ENCODE measurements at regions not wholly inside any gene's neighbourhood (a gene's known extent, or its start where the extent isn't known, plus 50 kb on each side); places are given as distances from the start of the nearest gene placed in this dataset.

DNA sequence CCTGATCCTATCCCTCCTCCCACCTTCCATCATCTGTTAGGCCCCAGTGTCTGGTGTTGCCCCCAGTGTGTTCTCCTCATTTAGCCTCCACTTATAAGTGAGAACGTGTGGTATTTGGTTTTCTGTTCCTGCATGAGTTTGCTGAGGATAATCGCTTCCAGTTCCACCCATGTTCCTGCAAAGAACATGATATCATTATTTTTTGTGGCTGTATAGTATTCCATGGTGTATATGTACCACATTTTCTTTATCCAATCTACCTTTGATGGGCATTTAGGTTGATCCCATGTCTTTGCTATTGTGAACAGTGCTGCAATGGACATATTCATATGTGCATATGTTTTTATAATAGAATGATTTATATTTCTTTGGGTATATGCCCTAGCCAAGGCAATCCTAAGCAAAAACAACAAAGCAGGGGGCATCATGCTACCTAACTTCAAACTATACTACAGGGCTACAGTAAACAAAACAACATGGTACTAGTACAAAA lies 142.9 kb downstream of the TNFSF18 start:
- TF ChIP-seq POLR2A (IDR thresholded peaks at IDR 0.05; ENCODE audit: low read depth, low read length) = no peak
- FAIRE-seq = no peak
- no peak for DNase-seq (ENCODE audit: insufficient read length, low spot score)

DNA sequence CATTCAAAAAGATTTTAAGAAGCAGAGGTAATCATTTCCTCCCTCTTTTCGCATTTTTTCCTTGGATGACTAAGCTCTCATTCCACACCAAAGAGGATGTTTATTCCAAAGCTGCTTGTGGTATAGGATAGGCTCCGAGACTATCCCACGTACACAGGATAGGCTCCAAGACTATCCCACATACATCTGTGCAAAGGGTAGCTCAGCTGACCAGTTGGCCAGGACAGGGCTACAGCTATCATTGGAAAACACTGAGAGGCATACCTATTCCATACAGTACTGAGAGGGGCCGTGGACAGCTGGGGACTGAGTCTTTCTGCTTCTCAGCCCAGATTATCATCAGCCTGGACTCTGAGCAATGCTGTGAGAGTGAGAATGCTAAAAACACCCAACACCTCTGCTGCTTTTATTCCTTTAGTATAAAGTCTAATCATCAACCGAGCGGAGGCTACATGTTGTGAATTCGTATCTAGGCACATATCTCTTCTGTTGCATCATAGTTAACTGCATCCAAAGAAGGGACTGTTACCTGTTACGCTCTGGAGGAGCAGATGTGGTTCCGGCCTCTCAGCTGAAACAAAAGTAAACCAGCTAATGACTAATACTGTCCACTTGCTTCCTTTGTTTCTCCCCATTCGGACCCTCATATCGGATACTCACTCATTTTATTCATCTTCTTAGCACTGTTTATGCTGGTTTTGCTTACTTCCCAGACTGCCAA lies 141.0 kb downstream of the TNFSF18 start:
- DNase-seq (ENCODE audit: insufficient read length, low spot score) (no peak), FAIRE-seq (no peak)

DNA sequence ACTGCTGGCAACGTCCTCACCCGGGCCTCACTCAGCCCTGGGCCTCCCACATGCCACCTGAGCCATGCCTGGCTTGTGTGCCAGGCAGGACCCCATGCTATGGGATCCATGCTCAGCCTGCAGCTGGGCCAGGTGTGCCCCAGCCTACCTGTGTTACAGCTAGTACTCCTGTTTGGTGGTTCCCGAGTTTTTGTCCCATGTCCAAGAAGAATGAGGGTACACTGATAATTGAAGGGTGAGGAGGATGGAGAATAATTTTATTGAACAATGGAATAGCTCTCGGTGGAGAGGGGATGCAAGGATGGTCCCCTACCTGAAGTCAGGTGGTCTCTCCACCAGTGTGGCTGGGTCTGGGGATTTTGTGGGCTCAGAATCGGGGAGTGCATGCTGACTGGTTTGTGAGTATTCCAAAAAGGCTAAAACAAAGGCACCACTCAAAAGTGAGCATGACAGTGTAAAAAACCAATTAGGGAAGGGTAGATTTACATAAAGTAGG lies 137.9 kb downstream of the TNFSF18 start:
- DNase-seq (ENCODE audit: insufficient read length, low spot score) (no peak), FAIRE-seq (no peak)
- TF ChIP-seq POLR2A (IDR thresholded peaks at IDR 0.05; ENCODE audit: low read depth, low read length) = no peak

More for the DNA sequence above, 141.0 kb downstream of the TNFSF18 start:
- no peak for TF ChIP-seq POLR2A (IDR thresholded peaks at IDR 0.05; ENCODE audit: low read depth, low read length)

DNA sequence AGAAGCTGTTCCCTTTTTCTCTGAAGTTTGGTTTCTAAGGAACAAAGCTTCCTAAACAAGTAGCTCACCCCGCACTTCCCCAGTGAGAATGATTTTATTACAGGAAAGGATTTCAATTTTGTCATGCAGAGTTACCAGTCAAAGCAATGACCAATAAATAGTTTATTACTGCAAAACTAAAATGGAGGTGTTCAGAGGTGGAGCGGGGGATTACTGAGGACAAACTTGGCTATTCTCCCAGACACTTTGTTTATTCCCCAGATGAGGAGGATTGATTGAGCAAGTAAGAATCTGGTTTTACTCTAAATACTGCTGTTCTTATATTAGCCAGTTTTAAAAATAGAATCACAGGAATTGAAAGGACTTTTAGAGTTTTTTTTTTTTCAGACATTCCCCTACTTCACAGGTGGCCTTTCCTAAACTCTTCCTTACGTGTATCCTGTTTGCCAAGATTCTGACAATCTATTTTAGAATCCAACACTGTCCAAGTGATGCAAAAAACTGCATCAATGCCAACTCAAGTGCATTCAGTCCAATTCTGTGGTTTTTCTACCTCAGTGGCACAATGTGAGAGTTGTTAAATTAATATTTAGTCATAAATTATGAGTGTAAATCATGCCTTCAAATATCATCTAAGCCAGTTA lies 136.1 kb downstream of the TNFSF18 start:
- no peak for TF ChIP-seq POLR2A (IDR thresholded peaks at IDR 0.05; ENCODE audit: low read depth, low read length)
- no peak for FAIRE-seq
- no peak for DNase-seq (ENCODE audit: insufficient read length, low spot score)

DNA sequence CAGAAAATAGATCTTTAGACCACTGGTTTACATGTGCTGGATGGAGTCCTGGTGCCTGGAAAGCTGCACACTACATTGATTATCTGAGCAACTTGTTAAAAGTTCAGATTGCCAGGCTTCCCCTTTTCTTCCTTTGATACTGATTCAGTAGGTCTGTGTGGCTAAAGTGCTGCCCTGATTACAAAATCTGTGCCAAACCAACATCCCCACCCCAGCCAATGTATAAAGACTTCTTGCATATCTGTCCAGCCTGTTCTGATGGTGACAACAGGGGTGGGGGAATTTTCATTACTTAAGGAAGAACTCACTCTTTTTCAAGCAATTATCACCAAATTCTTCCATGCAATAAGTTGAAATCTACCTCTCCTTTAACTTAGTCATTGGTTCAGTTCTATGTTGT lies 135.5 kb downstream of the TNFSF18 start:
- DNase-seq (ENCODE audit: insufficient read length, low spot score) (no peak), FAIRE-seq (no peak)
- no peak for TF ChIP-seq POLR2A (IDR thresholded peaks at IDR 0.05; ENCODE audit: low read depth, low read length)

DNA sequence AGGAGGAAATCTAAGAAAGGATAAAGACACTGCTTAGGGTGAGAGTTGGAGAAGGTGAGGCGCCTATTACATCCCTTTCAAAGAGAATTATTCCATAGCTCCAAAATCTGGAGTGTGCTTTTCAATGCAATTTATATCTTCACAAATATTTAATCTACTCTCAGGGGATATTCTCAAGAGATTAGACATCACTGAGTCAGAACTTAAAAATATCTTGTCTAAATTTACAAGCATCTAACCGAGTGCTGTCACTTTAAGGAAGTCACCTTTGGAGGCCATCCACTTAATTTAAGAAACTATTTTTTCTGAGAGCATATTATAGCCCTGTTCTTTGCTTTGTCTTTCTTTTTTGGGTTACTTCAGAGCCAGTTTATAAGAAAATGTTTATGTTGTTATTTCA lies 134.6 kb downstream of the TNFSF18 start:
- no peak for FAIRE-seq
- no peak for TF ChIP-seq POLR2A (IDR thresholded peaks at IDR 0.05; ENCODE audit: low read depth, low read length)
- DNase-seq (ENCODE audit: insufficient read length, low spot score) = no peak

DNA sequence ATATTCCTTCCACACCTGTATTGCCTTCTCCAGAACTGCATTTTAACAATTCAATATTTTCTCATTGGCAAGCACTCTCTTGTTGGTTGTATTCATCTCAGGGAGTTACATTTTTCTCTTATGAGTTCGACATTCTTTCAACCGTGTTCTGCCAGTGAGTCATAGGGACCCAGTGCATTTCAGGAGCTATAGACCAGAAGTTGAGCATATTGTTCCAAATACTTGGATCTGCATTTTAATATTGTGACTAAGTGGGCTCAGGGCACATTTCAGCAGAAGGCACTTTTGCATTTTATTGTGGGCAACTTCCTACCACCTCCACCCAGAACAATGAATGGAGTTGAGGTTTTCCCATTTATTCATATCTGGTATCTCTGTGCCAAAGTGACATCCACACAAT lies 132.8 kb downstream of the TNFSF18 start:
- DNase-seq (ENCODE audit: insufficient read length, low spot score) (peak; percentile 50), FAIRE-seq (peak; percentile 87)
- no peak for TF ChIP-seq POLR2A (IDR thresholded peaks at IDR 0.05; ENCODE audit: low read depth, low read length)

DNA sequence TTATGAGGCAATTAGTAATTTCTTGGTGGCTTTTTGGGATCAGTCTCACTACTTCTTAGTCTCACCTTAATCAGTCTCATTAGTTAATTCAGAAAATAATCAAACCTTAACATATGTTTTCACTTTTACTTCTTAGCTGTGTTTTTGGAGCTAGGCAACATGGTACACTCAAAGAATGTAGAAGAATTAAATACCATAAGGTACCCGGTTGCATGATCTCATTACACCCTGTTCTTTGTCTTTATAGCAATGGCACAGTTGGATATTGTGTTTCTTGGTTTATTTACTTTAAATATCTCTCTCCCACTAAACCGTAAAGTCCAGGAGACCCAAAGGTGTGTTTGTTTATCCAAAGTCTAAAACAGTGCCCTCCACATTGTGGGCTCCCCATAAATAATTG lies 132.3 kb downstream of the TNFSF18 start:
- TF ChIP-seq POLR2A (IDR thresholded peaks at IDR 0.05; ENCODE audit: low read depth, low read length) = no peak
- no peak for FAIRE-seq
- DNase-seq (ENCODE audit: insufficient read length, low spot score) = no peak

DNA sequence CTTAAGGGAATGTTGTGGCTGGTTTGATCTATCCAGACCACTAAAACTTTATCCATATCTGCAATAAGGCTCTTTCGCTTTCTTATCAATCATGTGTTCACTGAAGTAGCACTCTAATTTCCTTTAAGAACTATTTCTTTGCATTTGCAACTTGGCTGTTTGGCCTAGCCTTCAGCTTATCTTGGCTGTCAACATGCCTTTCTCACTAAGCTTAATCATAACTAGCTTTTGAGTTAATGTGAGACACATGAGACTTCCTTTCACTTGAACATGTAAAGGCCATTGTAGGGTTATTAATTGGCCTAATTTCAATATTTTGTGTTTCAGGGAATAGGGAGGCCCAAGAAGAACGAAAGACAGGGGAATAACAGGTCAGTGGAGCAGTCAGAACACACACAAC lies 124.7 kb downstream of the TNFSF18 start:
- DNase-seq (ENCODE audit: insufficient read length, low spot score) = no peak
- no peak for TF ChIP-seq POLR2A (IDR thresholded peaks at IDR 0.05; ENCODE audit: low read depth, low read length)
- no peak for FAIRE-seq

DNA sequence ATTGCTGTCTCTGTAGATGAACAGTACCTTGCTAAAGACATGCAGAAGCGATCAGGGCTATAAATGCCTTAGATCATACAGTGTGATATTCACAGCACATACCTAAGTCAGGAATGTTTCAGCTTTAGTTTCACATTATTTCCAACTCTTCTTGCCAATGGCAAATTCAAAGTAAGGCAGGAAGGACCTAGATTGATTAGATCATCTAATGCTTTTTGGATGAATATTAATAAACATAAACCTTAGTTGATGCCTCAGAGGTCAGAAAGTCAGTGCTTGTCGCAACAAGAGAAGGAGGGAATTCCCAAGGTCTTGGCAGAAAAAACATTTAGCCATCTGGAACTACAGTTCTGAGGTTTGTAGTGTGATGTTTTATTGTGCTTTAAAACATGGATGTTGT lies 122.3 kb downstream of the TNFSF18 start:
- DNase-seq (ENCODE audit: insufficient read length, low spot score) (no peak), FAIRE-seq (no peak)
- no peak for TF ChIP-seq POLR2A (IDR thresholded peaks at IDR 0.05; ENCODE audit: low read depth, low read length)

DNA sequence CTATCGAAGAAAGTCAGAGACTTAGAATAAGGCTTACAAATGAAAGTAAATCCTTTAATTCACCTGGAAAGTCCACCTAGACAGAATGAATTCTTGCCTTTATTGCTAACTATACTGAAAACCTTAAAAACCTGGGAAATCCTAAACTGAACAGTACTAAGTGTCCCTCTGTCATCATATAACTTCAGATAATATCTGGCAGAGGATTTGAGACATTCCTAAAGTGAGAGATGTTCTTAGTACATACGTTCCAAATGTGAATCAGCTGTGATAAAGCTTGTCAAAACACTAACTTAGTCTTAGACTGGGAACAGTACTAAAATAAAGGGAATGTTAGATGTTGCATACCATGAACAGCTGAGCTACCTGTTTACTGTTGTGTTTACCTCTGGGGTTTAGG lies 121.7 kb downstream of the TNFSF18 start:
- no peak for TF ChIP-seq POLR2A (IDR thresholded peaks at IDR 0.05; ENCODE audit: low read depth, low read length)
- FAIRE-seq (no peak), DNase-seq (ENCODE audit: insufficient read length, low spot score) (no peak)

DNA sequence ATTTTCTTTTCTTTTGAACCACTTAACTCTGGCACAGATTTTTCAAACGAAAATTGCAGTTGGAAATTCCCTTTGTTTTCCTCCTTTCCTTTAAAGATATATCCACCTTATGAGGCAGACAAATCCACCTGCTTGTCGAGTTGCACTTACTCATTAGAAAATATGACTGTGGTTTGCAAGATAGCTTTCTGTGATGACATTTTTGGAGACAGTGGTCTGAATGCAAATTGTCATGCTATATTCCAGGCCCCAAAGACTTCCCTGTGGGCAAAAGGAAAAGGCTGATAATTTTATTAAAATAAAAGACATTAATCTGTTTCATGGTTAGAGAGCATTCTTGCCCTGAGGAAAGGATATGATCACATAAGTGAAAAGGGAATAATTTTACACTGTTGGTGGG lies 120.6 kb downstream of the TNFSF18 start:
- TF ChIP-seq POLR2A (IDR thresholded peaks at IDR 0.05; ENCODE audit: low read depth, low read length) = no peak
- no peak for DNase-seq (ENCODE audit: insufficient read length, low spot score)
- FAIRE-seq = no peak

DNA sequence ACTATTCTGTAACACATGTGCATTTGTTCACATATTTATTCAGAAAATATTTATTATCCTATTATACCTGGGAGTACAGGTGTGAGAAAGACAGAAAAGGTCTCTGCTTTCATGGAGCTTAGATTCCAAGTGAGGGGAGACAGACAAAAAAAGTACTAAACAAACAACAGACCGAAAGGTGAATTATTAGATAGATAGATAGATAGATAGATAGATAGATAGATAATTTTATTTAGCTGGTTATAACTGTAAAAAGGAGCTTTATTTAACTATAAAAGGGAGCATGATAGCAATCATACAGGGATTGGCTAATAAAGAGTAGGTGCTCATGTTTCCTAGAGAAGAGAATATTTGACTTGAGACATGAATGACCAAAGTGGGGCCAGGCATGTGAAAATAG lies 119.4 kb downstream of the TNFSF18 start:
- FAIRE-seq = no peak
- no peak for TF ChIP-seq POLR2A (IDR thresholded peaks at IDR 0.05; ENCODE audit: low read depth, low read length)
- DNase-seq (ENCODE audit: insufficient read length, low spot score) = no peak

DNA sequence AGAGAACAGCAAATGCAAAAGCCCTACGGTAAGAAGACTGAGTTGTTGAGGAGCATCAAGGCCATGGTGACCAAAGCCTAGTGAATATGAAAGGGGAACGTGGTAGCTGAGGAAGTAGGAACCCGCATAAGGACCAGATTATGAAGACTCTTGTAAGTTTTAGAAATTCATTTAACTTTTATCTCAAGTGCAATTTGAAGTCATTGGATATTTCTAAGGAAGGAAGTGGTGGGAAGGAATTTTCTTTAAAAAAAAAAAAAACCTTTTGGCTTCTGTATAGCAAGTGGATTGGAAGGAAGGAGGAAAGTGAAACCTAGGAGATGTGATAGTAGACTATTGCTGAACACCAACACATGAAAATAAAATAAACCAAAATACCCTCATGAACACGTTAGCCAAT lies 119.0 kb downstream of the TNFSF18 start:
- FAIRE-seq (no peak), DNase-seq (ENCODE audit: insufficient read length, low spot score) (no peak)
- no peak for TF ChIP-seq POLR2A (IDR thresholded peaks at IDR 0.05; ENCODE audit: low read depth, low read length)

DNA sequence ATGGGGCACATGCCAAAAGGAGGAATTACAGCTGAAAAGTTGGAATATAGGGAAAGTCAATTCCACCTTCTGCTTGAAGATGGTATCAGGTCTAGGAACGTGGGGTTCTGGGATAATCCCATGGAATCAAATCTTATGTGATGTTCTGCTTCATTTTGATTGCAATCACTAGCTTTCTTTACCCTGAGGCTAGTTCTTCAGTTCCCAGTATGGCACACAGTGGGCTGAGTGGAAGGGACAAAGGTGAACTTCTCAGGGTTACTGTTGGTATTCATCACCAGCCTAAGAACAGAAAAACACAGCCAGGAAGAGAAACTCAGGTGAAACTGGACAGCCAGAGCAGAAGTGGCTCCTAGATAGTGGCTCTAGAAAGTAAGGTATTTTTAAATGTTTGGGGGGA lies 117.8 kb downstream of the TNFSF18 start:
- no peak for TF ChIP-seq POLR2A (IDR thresholded peaks at IDR 0.05; ENCODE audit: low read depth, low read length)
- DNase-seq (ENCODE audit: insufficient read length, low spot score) = no peak
- no peak for FAIRE-seq
